LNCAP (cell line): ENCODE measurements at regions not wholly inside any gene's neighbourhood (a gene's known extent, or its start where the extent isn't known, plus 50 kb on each side); places are given as distances from the start of the nearest gene placed in this dataset.
A peak's percentile ranks its signal among the peaks of the same experiment; 100 is the strongest.

ENCODE experiments used
- TF ChIP-seq, protein P1 (sequence below): fragments of 450-650 bp; IDR thresholded peaks from 2 replicates; pipeline ENCODE4 v1.5.1; 2017; ENCODE audit warnings: mild to moderate bottlenecking

DNA sequence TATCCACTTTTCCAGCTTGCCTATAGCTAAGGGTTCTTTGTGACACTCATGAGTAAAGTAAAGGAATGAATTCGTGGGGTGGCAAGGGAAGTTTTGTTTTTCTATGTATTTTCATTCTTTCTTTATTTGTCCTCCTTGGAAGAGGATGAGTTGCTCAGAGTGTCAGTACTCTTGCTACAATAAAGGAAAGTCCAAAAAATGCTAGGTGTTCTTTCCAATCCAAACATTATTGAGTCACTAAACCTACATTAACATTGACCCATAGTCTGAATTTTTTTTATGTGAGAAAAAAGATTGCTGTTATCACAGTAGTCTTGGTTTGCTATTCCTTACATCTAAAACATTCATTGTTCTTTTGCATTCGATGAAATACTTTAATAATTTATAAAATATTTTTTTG, 959.9 kb upstream of the ADGRL4 start:
- TF ChIP-seq, protein P1, sequence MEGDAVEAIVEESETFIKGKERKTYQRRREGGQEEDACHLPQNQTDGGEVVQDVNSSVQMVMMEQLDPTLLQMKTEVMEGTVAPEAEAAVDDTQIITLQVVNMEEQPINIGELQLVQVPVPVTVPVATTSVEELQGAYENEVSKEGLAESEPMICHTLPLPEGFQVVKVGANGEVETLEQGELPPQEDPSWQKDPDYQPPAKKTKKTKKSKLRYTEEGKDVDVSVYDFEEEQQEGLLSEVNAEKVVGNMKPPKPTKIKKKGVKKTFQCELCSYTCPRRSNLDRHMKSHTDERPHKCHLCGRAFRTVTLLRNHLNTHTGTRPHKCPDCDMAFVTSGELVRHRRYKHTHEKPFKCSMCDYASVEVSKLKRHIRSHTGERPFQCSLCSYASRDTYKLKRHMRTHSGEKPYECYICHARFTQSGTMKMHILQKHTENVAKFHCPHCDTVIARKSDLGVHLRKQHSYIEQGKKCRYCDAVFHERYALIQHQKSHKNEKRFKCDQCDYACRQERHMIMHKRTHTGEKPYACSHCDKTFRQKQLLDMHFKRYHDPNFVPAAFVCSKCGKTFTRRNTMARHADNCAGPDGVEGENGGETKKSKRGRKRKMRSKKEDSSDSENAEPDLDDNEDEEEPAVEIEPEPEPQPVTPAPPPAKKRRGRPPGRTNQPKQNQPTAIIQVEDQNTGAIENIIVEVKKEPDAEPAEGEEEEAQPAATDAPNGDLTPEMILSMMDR: no peak

DNA sequence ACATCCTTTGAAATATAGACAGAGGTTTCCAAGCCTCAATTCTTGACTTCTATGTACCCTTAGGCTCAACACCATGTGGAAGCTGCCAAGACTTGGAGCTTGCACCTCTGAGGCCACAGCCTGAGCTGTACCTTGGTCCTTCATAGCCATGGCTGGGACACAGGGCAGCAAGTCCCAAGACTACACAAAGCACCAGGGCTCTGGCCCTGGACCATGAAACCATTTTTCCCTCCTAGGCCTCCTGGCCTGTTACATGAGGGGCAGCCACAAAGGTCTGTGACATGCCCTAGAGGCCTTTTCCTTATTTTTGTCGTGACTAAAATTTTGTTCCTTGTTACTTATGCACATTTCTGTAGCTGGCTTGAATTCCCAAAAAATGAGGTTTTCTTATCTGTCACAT, 953.1 kb upstream of the ADGRL4 start:
- TF ChIP-seq, protein P1: no peak

DNA sequence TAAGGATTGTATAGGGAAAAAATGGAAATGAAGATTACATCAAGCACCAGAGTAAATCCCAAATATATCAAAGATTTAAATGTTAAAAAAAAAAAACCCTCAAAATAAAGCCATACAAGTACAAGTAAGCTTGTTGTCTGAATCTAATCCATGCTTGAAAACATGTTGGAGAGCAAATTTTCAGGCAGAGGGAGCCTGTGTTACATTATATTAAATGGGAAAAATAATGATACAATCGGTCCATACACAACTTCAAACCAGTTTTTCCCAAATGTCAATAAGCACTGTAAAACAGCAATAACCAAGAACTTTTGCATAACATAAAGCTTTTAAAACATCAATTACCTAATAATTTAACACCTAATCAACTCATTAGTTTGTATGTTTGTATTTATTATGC, 949.4 kb upstream of the ADGRL4 start:
- TF ChIP-seq, protein P1: peak; percentile 26; the same call in 1 of the 2 replicates

DNA sequence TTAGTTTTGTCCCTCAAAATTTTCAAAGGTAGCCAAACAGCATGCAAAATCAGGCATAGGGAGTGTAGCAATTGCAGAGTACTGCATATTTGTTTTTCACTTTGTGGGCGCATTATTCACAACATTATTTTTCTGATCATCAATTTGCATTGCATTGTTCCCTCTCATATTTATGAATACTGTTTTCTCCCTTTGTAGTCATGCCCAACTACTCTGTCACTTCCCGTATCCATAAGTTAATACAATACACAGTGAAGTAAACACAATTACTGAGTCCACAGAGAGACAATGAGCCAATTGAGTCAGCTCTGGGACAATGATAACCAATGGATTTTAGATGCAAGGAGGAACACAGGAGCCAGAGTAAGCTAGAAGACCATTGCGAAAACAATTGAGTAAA, 944.0 kb upstream of the ADGRL4 start:
- TF ChIP-seq, protein P1: no peak

DNA sequence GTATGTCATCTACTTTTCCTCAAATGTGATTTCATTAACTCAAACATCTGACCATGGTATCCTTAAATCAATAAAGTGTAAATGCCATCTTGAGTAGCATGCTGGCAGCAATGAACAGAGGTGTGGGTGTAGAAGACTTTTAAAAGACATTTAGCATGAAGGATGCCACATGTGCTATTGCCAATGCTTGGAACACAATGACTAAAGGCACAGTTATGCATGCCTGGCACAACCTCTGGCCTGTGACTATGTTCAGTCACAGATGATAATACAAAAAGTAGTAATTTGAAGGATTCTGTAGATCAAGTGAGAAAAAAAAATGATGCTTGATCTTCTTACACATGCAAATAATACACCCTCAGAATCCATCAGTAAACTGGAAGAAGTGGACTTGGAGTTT, 938.9 kb upstream of the ADGRL4 start:
- TF ChIP-seq, protein P1: no peak

DNA sequence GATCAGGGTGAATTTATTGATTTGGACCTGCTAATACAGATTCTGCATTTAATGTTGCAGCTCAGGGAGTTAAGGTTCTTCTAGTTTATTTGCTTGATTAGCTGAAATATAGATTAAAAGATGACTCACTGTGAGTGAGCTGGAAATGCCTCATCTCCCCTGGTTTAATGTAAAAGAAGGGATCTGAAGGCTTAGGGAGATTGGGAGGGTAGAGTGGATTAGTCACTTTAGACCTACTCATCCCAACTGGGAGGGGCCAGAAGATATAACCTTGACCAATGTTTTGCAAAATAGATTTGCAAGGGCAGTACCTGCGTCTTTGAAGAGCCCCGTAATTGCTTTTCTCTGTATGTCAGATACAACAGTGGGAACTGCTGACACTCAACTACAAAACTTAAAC, 922.8 kb upstream of the ADGRL4 start:
- TF ChIP-seq, protein P1: no peak

DNA sequence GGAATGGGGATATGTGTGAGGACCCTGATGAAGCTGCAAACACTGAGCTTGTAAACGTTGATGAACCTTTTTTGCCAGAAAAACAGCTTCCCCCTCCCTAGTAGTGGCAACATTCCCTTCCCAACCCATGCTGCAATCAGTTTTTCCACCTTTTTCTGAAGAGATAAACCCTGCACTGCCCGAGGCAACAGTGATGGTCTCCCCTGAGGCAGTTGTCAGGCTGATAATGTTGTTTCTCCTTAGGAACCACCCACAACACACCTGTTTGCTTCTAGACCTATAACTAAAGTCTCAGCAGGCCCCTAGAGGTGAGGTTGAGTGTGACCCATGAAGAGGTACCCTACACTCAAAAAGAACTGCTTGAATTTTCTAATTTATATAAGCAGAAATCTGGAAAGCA, 922.4 kb upstream of the ADGRL4 start:
- TF ChIP-seq, protein P1: no peak

DNA sequence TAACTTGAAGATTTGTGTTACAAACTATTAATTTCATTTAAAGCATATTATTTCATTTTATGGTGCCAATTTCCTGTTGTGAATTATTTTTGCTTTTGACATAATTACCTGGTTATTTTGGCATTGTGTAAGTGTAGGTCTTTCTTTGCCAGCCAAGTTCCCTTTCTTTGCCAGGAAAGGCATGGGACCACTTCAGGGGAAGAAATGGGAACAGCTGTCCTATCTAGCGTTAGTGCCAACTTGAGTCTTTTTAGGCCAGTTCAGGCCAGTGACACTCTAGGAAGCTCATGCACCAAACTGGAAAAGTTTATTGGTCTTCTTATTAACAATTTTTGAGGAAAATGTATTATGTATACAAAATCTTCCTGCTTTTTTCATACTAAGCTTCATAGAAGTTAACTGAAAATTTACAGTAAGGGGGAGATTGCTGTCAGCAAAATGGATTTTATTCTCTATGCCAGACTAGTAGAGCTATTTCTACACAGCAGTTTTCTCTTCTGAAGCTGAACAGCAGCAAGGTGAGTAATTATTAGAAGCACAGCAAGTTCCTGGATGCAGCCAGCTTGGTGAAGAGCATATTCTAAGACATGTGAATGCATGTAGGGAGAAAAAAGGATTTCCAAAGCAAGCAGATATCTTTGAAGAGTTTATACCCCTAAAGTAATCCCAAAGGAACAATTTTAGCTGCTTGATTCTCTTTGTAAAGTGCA, 914.6 kb upstream of the ADGRL4 start:
- TF ChIP-seq, protein P1: no peak
